Keratinocyte (primary cell): ENCODE measurements at regions not wholly inside any gene's neighbourhood (a gene's known extent, or its start where the extent isn't known, plus 50 kb on each side); places are given as distances from the start of the nearest gene placed in this dataset.

ENCODE experiments used
- CTCF ChIP-seq, 3 experiments: IDR thresholded peaks in 1 of 3; conservative IDR thresholded peaks in 1 of 3; optimal IDR thresholded peaks in 1 of 3; 2 replicates in 2 of 3; 3 replicates in 1 of 3; pipeline versions ENCODE3 to v1.5.1; 2011; ENCODE audit warnings: low read length in 3 of 3, mild to moderate bottlenecking in 3 of 3, moderate library complexity in 2 of 3, control low read depth in 1 of 3, inconsistent platforms in 1 of 3; ENCODE audit not compliant: insufficient read depth in 2 of 3; ENCODE audit errors: extremely low read depth in 1 of 3
- EZH2 ChIP-seq: IDR thresholded peaks from one replicate; pipeline ENCODE4 v1.6.1; 2012; ENCODE audit warnings: inconsistent platforms, mild to moderate bottlenecking, low read length, moderate library complexity

DNA sequence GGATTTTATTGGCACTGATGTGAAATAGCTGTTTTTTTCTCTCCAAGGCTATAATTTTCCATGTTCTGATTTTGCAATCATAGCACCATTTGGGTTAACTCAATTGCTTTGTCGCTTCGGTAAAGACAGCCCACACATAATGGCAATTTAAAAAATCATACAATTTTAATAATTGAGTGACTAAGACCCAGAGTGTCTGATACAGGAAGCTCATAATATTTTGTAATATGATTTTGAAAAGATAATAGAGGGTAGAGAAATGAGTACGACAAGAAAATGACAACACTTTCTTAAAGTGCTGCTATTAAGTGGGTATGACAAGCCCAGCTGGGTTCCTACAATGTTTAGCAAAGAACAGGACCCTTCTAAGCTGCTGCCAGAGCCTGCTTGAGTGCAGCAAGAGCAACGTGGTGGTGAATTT is 439.1 kb downstream of the METTL15 start:
- no peak for TF ChIP-seq CTCF (optimal IDR thresholded peaks at IDR 0.05 in 1 of 3, IDR thresholded peaks at IDR 0.05 in 1 of 3, conservative IDR thresholded peaks at IDR 0.05 in 1 of 3; ENCODE audit: extremely low read depth in 1 of 3, insufficient read depth in 2 of 3, low read length in 3 of 3)
- TF ChIP-seq EZH2: no peak
